GM12878 (cell line): ENCODE measurements at regions not wholly inside any gene's neighbourhood (a gene's known extent, or its start where the extent isn't known, plus 50 kb on each side); places are given as distances from the start of the nearest gene placed in this dataset.

Experiments used
- ATAC-seq: fragments of 200-7000 bp; cut with Tn5 transposase; 3 replicates; pipeline ENCODE4 v1.9.1; 2020; ENCODE audit warnings: mild to moderate bottlenecking, moderate library complexity
- BruUV-seq: library from RNA; stranded (reverse); fragments of 400-500 nt; replicated peaks from 2 replicates; lab custom pipeline; 2021; lab: Mats Ljungman, UMichigan
- CTCF ChIA-PET: fragments of 300-600 bp; sonication (Branson Sonifier 250); formaldehyde crosslinking; extraction: SDS; loops from one replicate; lab custom pipeline; 2021; ENCODE audit warnings: inconsistent platforms; lab: Yijun Ruan, JAX
- POLR2A ChIA-PET: fragments of 350-600 bp; formaldehyde crosslinking; extraction: SDS; loops from one replicate; lab custom pipeline; 2021; ENCODE audit warnings: inconsistent platforms; lab: Charles Lee
- RAD21 ChIA-PET: fragments of 300-600 bp; sonication (Branson Sonifier 250); formaldehyde crosslinking; loops from one replicate; lab custom pipeline; 2023; ENCODE audit warnings: antibody characterized with exemption; ENCODE audit not compliant: unreplicated experiment; lab: Charles Lee
- SMC1A ChIA-PET: fragments of 300-600 bp; sonication (Branson Sonifier 250); formaldehyde crosslinking; loops from one replicate; lab custom pipeline; 2023; ENCODE audit not compliant: unreplicated experiment, uncharacterized antibody; lab: Charles Lee
- DNase-seq: peaks from one replicate; pipeline ENCODE4 v3.0.0-alpha.2; 2011; ENCODE audit warnings: low read depth, low spot score
- FAIRE-seq: peaks from 3 replicates; lab custom pipeline; 2011; peaks lifted over from hg19 to GRCh38; lab: Jason Lieb, UNC
- H2AFZ ChIP-seq: 2 replicates; pipeline ENCODE4 v1.6.0; 2011; ENCODE audit warnings: low read depth, low read length, control low read depth; ENCODE audit not compliant: control insufficient read depth
- H3K27ac ChIP-seq: 2 replicates; pipeline ENCODE4 v1.5.1; 2011; ENCODE audit warnings: control low read depth; ENCODE audit not compliant: control insufficient read depth, insufficient read depth
- H3K27me3 ChIP-seq, 2 experiments: replicated peaks in 1 of 2; 2 replicates each; pipeline versions ENCODE4 v1.6.0 to v1.6.1; 2011; ENCODE audit warnings: low read length in 1 of 2; ENCODE audit not compliant: control insufficient read depth in 2 of 2, insufficient read depth in 2 of 2
- H3K36me3 ChIP-seq, 2 experiments: 2 replicates each; pipeline ENCODE4 v1.5.1; 2011; ENCODE audit warnings: low read length in 1 of 2; ENCODE audit not compliant: control insufficient read depth in 2 of 2, insufficient read depth in 2 of 2
- H3K4me1 ChIP-seq: 2 replicates; pipeline ENCODE4 v1.6.1; 2011; ENCODE audit warnings: mild to moderate bottlenecking, low read length, moderate library complexity, mixed read lengths; ENCODE audit not compliant: control insufficient read depth, insufficient read depth
- H3K4me2 ChIP-seq: 2 replicates; pipeline ENCODE4 v1.6.0; 2011; ENCODE audit warnings: control low read depth; ENCODE audit not compliant: control insufficient read depth, insufficient read depth
- H3K4me3 ChIP-seq: fragments of 200-600 bp; sonication (generic); 2 replicates; pipeline ENCODE4 v1.5.1; 2016
- H3K79me2 ChIP-seq: 2 replicates; pipeline ENCODE4 v1.6.0; 2011; ENCODE audit warnings: low read length; ENCODE audit not compliant: control insufficient read depth, insufficient read depth
- H3K9ac ChIP-seq: 2 replicates; pipeline ENCODE4 v1.8.0; 2011; ENCODE audit warnings: low read length, control low read depth, mixed read lengths; ENCODE audit not compliant: control insufficient read depth, insufficient read depth
- H3K9me3 ChIP-seq: replicated peaks from 3 replicates; pipeline ENCODE4 v1.5.1; 2011; ENCODE audit warnings: mild to moderate bottlenecking, low read length; ENCODE audit not compliant: control insufficient read depth, insufficient read depth
- H4K20me1 ChIP-seq: 2 replicates; pipeline ENCODE4 v1.6.0; 2011; ENCODE audit not compliant: control insufficient read depth, insufficient read depth
- GATAD2B ChIP-seq: fragments of 450-650 bp; conservative IDR thresholded peaks from 2 replicates; pipeline ENCODE4 v1.6.1; 2017; ENCODE audit warnings: low read depth, mild to moderate bottlenecking, moderate library complexity
- IKZF2 ChIP-seq, 2 experiments: fragments of 450-650 bp; IDR thresholded peaks; 2 replicates each; pipeline ENCODE4 v1.6.1; 2017; ENCODE audit warnings: mild to moderate bottlenecking in 2 of 2, moderate library complexity in 2 of 2
- NR2C1 ChIP-seq: fragments of 450-650 bp; IDR thresholded peaks from 2 replicates; pipeline ENCODE4 v1.6.1; 2017; ENCODE audit warnings: antibody characterized with exemption, mild to moderate bottlenecking, moderate library complexity
- ZBTB40 ChIP-seq: fragments of 450-650 bp; IDR thresholded peaks from 2 replicates; pipeline ENCODE4 v1.6.1; 2016; ENCODE audit warnings: mild to moderate bottlenecking, moderate library complexity, borderline replicate concordance
- ZNF24 ChIP-seq: fragments of 450-650 bp; IDR thresholded peaks from 2 replicates; pipeline ENCODE4 v1.6.1; 2017; ENCODE audit warnings: antibody characterized with exemption, mild to moderate bottlenecking
- ZNF687 ChIP-seq: fragments of 450-650 bp; IDR thresholded peaks from 2 replicates; pipeline ENCODE4 v1.6.1; 2017; ENCODE audit warnings: mild to moderate bottlenecking, moderate library complexity
- WGBS: methylation state at CpG from one replicate; pipeline ENCODE4 v1.1.6; 2016; ENCODE audit warnings: low lambda C conversion rate; ENCODE audit not compliant: insufficient replicate concordance, insufficient coverage; ENCODE audit errors: missing lambda C conversion rate; 5-methylcytosine and 5-hydroxymethylcytosine counted together
- in situ Hi-C: fragments of 300-500 bp; cut with MboI; formaldehyde crosslinking; loops from 9 replicates; pipeline ENCODE4 v1.14.3; 2018; ENCODE audit warnings: mixed read lengths
- intact Hi-C: fragments of 100-400 bp; cut with micrococcal nuclease; formaldehyde crosslinking; loops from one replicate; pipeline ENCODE4 v1.14.2; 2022; ENCODE audit not compliant: unreplicated experiment

GRCh38 chrX:8907688-8908087 lies 106.5 kb upstream of the FAM9A start:
- ATAC-seq (no peak), DNase-seq (no peak), FAIRE-seq (no peak)
- Histone ChIP-seq H4K20me1 (no peaks in the 10 kb centered on the region), H3K9me3 (no peaks in the 10 kb centered on the region), H3K27me3 (no peaks in the 10 kb centered on the region), H3K4me2 (no peak overlapping the region), H3K4me3 (no peak overlapping the region), H3K79me2 (no peaks in the 10 kb centered on the region), H3K9ac (no peak overlapping the region), H3K27ac (no peak overlapping the region), H3K36me3 (no peaks in the 10 kb centered on the region), H2AFZ (no peak overlapping the region), H3K4me1 (no peaks in the 10 kb centered on the region)
- no TSS peak for BruUV-seq
- 0% methylated on average over 2 of the region's 2 CpGs for WGBS
- ChIA-PET RAD21 (no interaction called here), POLR2A (interaction anchor here (0.6 kb wide), 1 partner anchor 90 kb away, joined by 3 read pairs; no protein-coding TSS in a partner anchor), SMC1A (no interaction called here), CTCF (no interaction called here)
- in situ Hi-C loops = no loop called here
- intact Hi-C loops = no loop called here
- no peak for TF ChIP-seq ZBTB40
- TF ChIP-seq NR2C1 = no peak
- TF ChIP-seq GATAD2B = no peak
- no peak for TF ChIP-seq ZNF24
- no peak for TF ChIP-seq IKZF2 (IDR thresholded peaks at IDR 0.05)
- no peak for TF ChIP-seq ZNF687
